Uterus (tissue), 3 donors: ENCODE measurements at regions not wholly inside any gene's neighbourhood (a gene's known extent, or its start where the extent isn't known, plus 50 kb on each side); places are given as distances from the start of the nearest gene placed in this dataset.

Source experiments
- DNase-seq, 2 donors: peaks; one replicate each; pipeline ENCODE4 v3.0.0-alpha.2; 2019 to 2020
- H3K27ac ChIP-seq, 2 donors: fragments of 200-600 bp; sonication (generic); 1 replicate in 1 of 2; 2 replicates in 1 of 2; pipeline ENCODE4 v1.5.1; 2016 to 2018
- H3K27me3 ChIP-seq, 2 donors: fragments of 200-600 bp; sonication (generic); one replicate each; pipeline ENCODE4 v1.5.1; 2018 to 2019; ENCODE audit warnings: control low read depth in 1 of 2
- H3K36me3 ChIP-seq, 2 donors: fragments of 200-600 bp; sonication (generic); one replicate each; pipeline ENCODE4 v1.5.1; 2019; ENCODE audit warnings: control low read depth in 1 of 2
- H3K4me1 ChIP-seq, 2 donors: fragments of 200-600 bp; sonication (generic); one replicate each; pipeline ENCODE4 v1.5.1; 2018 to 2019; ENCODE audit warnings: control low read depth in 1 of 2
- H3K4me3 ChIP-seq, 2 donors: fragments of 200-600 bp; sonication (generic); 1 replicate in 1 of 2; 2 replicates in 1 of 2; pipeline ENCODE4 v1.5.1; 2018 to 2019; ENCODE audit warnings: mild to moderate bottlenecking in 1 of 2
- H3K9me3 ChIP-seq, 2 donors: fragments of 200-600 bp; sonication (generic); one replicate each; pipeline ENCODE4 v1.5.1; 2019; ENCODE audit warnings: control low read depth in 1 of 2
- POLR2A ChIP-seq, 2 donors: fragments of 450-650 bp; IDR thresholded peaks; one replicate each; pipeline ENCODE4 v1.6.1; 2016; ENCODE audit warnings: antibody characterized with exemption in 2 of 2, mild to moderate bottlenecking in 1 of 2, moderate library complexity in 1 of 2
- intact Hi-C: fragments of 100-400 bp; cut with DNase I; formaldehyde crosslinking; loops from one replicate; pipeline ENCODE4 v1.15.1; 2023; ENCODE audit warnings: low total_unique reads
- TF ChIP-seq, protein P1 (sequence below), 4 experiments: fragments of 200-600 bp in 2 of 4; fragments of 450-650 bp in 2 of 4; sonication (generic) in 2 of 4; IDR thresholded peaks; one replicate each; pipeline ENCODE4 v1.5.1; 2016 to 2019; ENCODE audit warnings: antibody characterized with exemption in 4 of 4, mild to moderate bottlenecking in 2 of 4, moderate library complexity in 1 of 4
- donor health status: DM: yes; HTN: yes; CAD: no.

DNA sequence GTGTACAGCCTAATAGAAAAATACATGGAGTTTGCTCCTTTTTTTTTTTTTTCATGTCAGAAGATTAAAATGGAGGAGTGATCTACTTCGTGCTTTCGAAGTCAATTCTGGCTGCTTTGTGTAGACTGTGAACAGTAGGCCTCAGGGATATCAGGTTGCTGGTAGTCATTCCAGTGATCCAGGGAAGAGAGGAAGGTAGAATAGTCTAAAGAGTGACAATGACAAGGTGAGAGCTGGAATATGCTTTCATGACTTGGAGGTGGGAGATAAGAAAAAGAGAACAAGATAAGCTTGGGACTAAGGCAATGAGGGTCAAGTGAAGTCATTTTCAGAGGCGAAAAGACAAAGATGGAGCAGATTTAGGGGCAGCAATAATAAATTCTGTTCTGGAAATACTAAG, 111.3 kb upstream of the MIR17HG start:
- H3K4me3 ChIP-seq, result no peak overlapping the region
- intact Hi-C loops, result no loop called here
- H3K27me3 ChIP-seq, result no peaks in the 10 kb centered on the region
- no peaks in the 10 kb centered on the region for H3K4me1 ChIP-seq
- H3K27ac ChIP-seq, result no peak overlapping the region
- no peaks in the 10 kb centered on the region for H3K36me3 ChIP-seq
- no peaks in the 10 kb centered on the region for H3K9me3 ChIP-seq
- TF ChIP-seq POLR2A (IDR thresholded peaks at IDR 0.05), result no peak
- TF ChIP-seq, protein P1, sequence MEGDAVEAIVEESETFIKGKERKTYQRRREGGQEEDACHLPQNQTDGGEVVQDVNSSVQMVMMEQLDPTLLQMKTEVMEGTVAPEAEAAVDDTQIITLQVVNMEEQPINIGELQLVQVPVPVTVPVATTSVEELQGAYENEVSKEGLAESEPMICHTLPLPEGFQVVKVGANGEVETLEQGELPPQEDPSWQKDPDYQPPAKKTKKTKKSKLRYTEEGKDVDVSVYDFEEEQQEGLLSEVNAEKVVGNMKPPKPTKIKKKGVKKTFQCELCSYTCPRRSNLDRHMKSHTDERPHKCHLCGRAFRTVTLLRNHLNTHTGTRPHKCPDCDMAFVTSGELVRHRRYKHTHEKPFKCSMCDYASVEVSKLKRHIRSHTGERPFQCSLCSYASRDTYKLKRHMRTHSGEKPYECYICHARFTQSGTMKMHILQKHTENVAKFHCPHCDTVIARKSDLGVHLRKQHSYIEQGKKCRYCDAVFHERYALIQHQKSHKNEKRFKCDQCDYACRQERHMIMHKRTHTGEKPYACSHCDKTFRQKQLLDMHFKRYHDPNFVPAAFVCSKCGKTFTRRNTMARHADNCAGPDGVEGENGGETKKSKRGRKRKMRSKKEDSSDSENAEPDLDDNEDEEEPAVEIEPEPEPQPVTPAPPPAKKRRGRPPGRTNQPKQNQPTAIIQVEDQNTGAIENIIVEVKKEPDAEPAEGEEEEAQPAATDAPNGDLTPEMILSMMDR (IDR thresholded peaks at IDR 0.05), result no peak
- no peak for DNase-seq

DNA sequence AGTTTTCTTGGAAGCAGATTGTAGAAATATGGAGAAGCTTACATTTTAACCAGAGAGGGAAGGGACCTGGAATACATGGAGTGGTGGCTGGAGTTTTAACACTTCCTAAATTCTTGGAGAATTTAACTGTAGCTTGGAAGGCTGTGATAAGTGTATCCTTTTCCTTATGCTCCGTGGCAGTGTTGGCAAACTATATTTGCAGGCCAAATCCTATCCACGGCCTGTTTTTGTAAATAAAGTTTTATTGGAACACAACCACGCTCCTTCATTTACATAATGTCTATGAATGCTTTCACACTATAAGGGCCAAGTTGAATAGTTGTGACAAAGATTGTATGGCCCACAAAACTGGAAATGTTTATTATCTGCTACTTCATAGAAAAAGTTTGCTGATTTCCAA, 110.6 kb upstream of the MIR17HG start:
- intact Hi-C loops, result no loop called here
- Histone ChIP-seq H3K27me3 (no peaks in the 10 kb centered on the region), H3K36me3 (no peaks in the 10 kb centered on the region), H3K4me1 (no peaks in the 10 kb centered on the region), H3K27ac (no peak overlapping the region), H3K9me3 (no peaks in the 10 kb centered on the region), H3K4me3 (no peak overlapping the region)
- no peak for DNase-seq
- TF ChIP-seq, protein P1 (IDR thresholded peaks at IDR 0.05), result no peak
- TF ChIP-seq POLR2A (IDR thresholded peaks at IDR 0.05), result no peak

DNA sequence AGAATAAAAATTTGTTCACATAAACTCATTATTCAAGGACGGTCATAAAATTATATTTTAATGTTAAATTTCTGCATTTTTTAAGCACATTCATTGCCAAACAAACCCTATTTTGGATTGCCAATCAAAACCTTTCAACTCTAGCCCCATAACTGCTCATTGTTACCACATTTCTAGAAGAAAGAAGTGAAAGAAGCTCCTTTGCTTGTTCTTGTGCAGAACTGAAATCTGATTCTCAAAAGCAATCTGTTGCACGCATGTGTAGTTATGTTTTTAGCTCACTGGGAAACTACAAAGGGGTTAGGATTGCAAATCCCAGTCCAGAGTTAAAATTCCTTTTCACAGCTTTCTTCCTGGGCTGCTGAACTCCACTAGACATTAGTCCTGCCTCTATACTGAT, 109.5 kb upstream of the MIR17HG start:
- Histone ChIP-seq H3K4me3 (no peak overlapping the region), H3K4me1 (no peaks in the 10 kb centered on the region), H3K27ac (no peak overlapping the region), H3K9me3 (no peaks in the 10 kb centered on the region), H3K36me3 (no peaks in the 10 kb centered on the region), H3K27me3 (no peaks in the 10 kb centered on the region)
- TF ChIP-seq, protein P1 (IDR thresholded peaks at IDR 0.05), result no peak
- no peak for TF ChIP-seq POLR2A (IDR thresholded peaks at IDR 0.05)
- DNase-seq, result no peak
- intact Hi-C loops, result no loop called here

DNA sequence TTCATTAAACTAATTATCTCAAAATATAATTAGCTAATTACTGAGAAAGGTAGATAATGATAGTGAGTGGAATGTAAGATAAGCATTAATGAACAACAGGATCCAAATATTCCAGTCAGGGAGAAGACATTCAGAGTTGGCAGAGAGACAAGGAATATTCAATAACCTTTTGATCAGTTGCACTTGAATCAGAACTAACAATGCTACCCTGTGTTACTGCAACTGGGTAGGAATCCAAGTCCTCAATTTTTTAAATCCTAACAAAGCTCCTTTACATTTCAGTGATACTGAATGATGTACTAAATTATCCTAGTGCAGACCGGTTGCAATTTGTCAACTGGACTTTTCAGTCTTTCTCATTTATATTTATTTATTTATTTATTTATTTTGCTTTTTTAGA, 107.1 kb upstream of the MIR17HG start:
- intact Hi-C loops, result no loop called here
- Histone ChIP-seq H3K4me1 (no peaks in the 10 kb centered on the region), H3K36me3 (no peaks in the 10 kb centered on the region), H3K27me3 (no peaks in the 10 kb centered on the region), H3K4me3 (no peak overlapping the region), H3K27ac (no peak overlapping the region), H3K9me3 (no peaks in the 10 kb centered on the region)
- no peak for TF ChIP-seq POLR2A (IDR thresholded peaks at IDR 0.05)
- TF ChIP-seq, protein P1 (IDR thresholded peaks at IDR 0.05), result no peak
- no peak for DNase-seq

DNA sequence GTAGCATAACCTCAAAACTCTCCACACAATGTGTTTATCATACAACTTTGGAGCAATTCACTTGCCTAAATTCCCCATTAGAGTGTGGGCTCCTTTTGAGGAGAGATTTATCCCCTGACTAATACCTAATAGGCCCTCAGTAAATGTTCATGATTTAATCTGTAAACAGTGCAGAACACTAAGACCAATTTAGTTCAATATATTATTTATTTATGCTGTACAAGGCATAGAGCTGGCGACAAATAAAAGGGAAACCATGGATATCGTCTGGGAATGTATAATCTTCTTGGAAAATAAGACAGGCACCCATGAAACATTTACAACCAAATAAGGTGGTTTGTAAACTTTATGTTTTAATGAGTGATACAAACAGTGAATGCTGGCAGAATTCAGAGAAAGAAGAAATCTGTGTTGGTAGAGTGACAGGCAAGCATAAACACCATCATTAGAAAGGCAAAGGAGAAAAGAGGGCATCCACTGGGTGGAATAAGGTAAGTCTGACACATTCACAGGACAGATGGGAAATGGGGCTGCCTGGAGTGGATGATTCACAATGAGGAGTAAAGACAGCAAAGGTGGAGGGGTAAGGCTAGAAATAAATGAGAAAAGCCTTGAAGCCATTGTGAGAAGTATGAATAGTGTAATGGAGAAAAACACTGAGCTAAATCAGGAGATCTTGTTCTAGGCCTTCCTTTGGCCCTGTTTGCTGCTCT, 106.1 kb upstream of the MIR17HG start:
- TF ChIP-seq POLR2A (IDR thresholded peaks at IDR 0.05), result no peak
- TF ChIP-seq, protein P1 (IDR thresholded peaks at IDR 0.05), result no peak
- no peaks in the 10 kb centered on the region for H3K36me3 ChIP-seq
- intact Hi-C loops, result no loop called here

More for the DNA sequence above, 106.1 kb upstream of the MIR17HG start:
- DNase-seq, result no peak
- Histone ChIP-seq H3K4me3 (no peak overlapping the region), H3K27ac (no peak overlapping the region), H3K27me3 (no peaks in the 10 kb centered on the region), H3K4me1 (no peaks in the 10 kb centered on the region), H3K9me3 (no peaks in the 10 kb centered on the region)
